Astrocyte (in vitro differentiated cells and primary cell): ENCODE measurements at regions not wholly inside any gene's neighbourhood (a gene's known extent, or its start where the extent isn't known, plus 50 kb on each side); places are given as distances from the start of the nearest gene placed in this dataset.
"Not testable (repeated sequence)": the region's sequence is repeated elsewhere in the genome, so short reads cannot be mapped to it uniquely, and the experiment has no call there.

Experiments
- DNase-seq: peaks from one replicate; pipeline ENCODE4 v3.0.0-alpha.2; 2010; ENCODE audit warnings: low read depth
- FAIRE-seq: peaks from 2 replicates; lab custom pipeline; 2011; peaks lifted over from hg19 to GRCh38; lab: Jason Lieb, UNC
- H2AFZ ChIP-seq: 2 replicates; pipeline ENCODE4 v1.6.0; 2012; ENCODE audit warnings: low read depth, low read length, inconsistent platforms
- H3K27ac ChIP-seq: 2 replicates; pipeline ENCODE4 v1.5.1; 2011; ENCODE audit warnings: low read depth, low read length, inconsistent platforms
- H3K27me3 ChIP-seq: 2 replicates; pipeline ENCODE4 v1.6.0; 2011; ENCODE audit warnings: low read length, inconsistent platforms; ENCODE audit not compliant: insufficient read depth
- H3K36me3 ChIP-seq: 2 replicates; pipeline ENCODE4 v1.5.1; 2011; ENCODE audit warnings: low read length, inconsistent platforms; ENCODE audit not compliant: insufficient read depth
- H3K4me1 ChIP-seq: 2 replicates; pipeline ENCODE4 v1.5.1; 2011; ENCODE audit warnings: low read length, inconsistent platforms; ENCODE audit not compliant: insufficient read depth
- H3K4me2 ChIP-seq: 2 replicates; pipeline ENCODE4 v1.6.0; 2012; ENCODE audit warnings: low read length, inconsistent platforms
- H3K4me3 ChIP-seq: 2 replicates; pipeline ENCODE4 v1.5.1; 2011; ENCODE audit warnings: low read depth, mild to moderate bottlenecking, low read length, inconsistent platforms; ENCODE audit not compliant: insufficient read depth
- H3K79me2 ChIP-seq: 2 replicates; pipeline ENCODE4 v1.6.0; 2012; ENCODE audit warnings: mild to moderate bottlenecking, low read length, inconsistent platforms; ENCODE audit not compliant: insufficient read depth
- H3K9ac ChIP-seq: 2 replicates; pipeline ENCODE4 v1.6.0; 2012; ENCODE audit warnings: mild to moderate bottlenecking, low read length, inconsistent platforms
- H3K9me3 ChIP-seq: 2 replicates; pipeline ENCODE4 v1.5.1; 2012; ENCODE audit warnings: low read depth, mild to moderate bottlenecking, low read length, inconsistent platforms; ENCODE audit not compliant: insufficient read depth
- H4K20me1 ChIP-seq: 2 replicates; pipeline ENCODE4 v1.6.0; 2012; ENCODE audit warnings: low read length, inconsistent platforms; ENCODE audit not compliant: insufficient read depth
- H3K27ac Mint-ChIP-seq: one replicate; pipeline ENCODE4 v1.8.0; 2021; ENCODE audit warnings: mild to moderate bottlenecking, mixed read lengths; ENCODE audit not compliant: unreplicated experiment
- H3K27me3 Mint-ChIP-seq: one replicate; pipeline ENCODE4 v1.8.0; 2021; ENCODE audit warnings: low read depth, mixed read lengths; ENCODE audit not compliant: unreplicated experiment
- H3K36me3 Mint-ChIP-seq: one replicate; pipeline ENCODE4 v1.8.0; 2021; ENCODE audit warnings: low read depth, mixed read lengths; ENCODE audit not compliant: unreplicated experiment
- H3K4me1 Mint-ChIP-seq: one replicate; pipeline ENCODE4 v1.8.0; 2021; ENCODE audit warnings: low read depth, mixed read lengths; ENCODE audit not compliant: unreplicated experiment
- H3K4me3 Mint-ChIP-seq: one replicate; pipeline ENCODE4 v1.8.0; 2021; ENCODE audit warnings: mild to moderate bottlenecking, moderate library complexity, mixed read lengths; ENCODE audit not compliant: unreplicated experiment
- H3K9me3 Mint-ChIP-seq: one replicate; pipeline ENCODE4 v1.8.0; 2021; ENCODE audit warnings: mild to moderate bottlenecking, mixed read lengths; ENCODE audit not compliant: unreplicated experiment
- EZH2 ChIP-seq: IDR thresholded peaks from 2 replicates; pipeline ENCODE4 v1.6.1; 2012; ENCODE audit warnings: mild to moderate bottlenecking, low read length, inconsistent platforms; ENCODE audit not compliant: insufficient read depth
- TF ChIP-seq, protein P1 (sequence below): IDR thresholded peaks from 2 replicates; pipeline ENCODE4 v1.5.1; 2011; ENCODE audit warnings: low read depth, mild to moderate bottlenecking, inconsistent platforms, low read length, moderate library complexity; ENCODE audit not compliant: insufficient read depth

DNA sequence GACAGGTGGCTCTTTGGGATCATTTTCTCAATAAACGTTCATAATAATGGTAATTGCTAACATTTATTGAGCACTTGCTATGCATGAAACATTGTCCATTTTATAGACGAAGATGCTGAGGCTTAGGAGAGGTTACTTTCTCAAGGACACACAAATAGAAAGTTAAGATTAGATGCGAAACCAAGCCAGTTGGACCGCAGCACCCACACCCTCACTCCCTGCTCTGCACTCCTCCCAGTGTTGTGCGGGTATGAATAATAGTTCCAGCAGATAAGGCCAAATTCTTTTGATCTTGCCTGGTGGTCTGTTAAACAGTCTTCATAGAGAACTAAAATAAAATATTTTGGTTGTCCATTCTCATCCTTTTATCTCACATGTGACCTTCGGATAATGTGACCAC is 85.0 kb upstream of the BEND4 start:
- H3K27ac ChIP-seq: no peak overlapping the region
- Mint-ChIP-seq H3K4me3 (no peak overlapping the region), H3K36me3 (no peaks in the 10 kb centered on the region), H3K4me1 (no peaks in the 10 kb centered on the region), H3K9me3 (peaks cover 1% of the 10 kb centered on the region), H3K27ac (no peak overlapping the region), H3K27me3 (no peaks in the 10 kb centered on the region)
- no peak overlapping the region for H3K4me2 ChIP-seq
- H3K36me3 ChIP-seq: no peaks in the 10 kb centered on the region
- no peaks in the 10 kb centered on the region for H3K4me1 ChIP-seq
- H4K20me1 ChIP-seq: no peaks in the 10 kb centered on the region
- no peaks in the 10 kb centered on the region for H3K79me2 ChIP-seq
- H3K4me3 ChIP-seq: no peak overlapping the region
- no peak for FAIRE-seq
- peaks cover 6% of the 10 kb centered on the region for H3K9me3 ChIP-seq
- H3K27me3 ChIP-seq: no peaks in the 10 kb centered on the region
- no peak overlapping the region for H2AFZ ChIP-seq
- TF ChIP-seq, protein P1, sequence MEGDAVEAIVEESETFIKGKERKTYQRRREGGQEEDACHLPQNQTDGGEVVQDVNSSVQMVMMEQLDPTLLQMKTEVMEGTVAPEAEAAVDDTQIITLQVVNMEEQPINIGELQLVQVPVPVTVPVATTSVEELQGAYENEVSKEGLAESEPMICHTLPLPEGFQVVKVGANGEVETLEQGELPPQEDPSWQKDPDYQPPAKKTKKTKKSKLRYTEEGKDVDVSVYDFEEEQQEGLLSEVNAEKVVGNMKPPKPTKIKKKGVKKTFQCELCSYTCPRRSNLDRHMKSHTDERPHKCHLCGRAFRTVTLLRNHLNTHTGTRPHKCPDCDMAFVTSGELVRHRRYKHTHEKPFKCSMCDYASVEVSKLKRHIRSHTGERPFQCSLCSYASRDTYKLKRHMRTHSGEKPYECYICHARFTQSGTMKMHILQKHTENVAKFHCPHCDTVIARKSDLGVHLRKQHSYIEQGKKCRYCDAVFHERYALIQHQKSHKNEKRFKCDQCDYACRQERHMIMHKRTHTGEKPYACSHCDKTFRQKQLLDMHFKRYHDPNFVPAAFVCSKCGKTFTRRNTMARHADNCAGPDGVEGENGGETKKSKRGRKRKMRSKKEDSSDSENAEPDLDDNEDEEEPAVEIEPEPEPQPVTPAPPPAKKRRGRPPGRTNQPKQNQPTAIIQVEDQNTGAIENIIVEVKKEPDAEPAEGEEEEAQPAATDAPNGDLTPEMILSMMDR: no peak
- TF ChIP-seq EZH2: no peak
- DNase-seq: no peak
- no peak overlapping the region for H3K9ac ChIP-seq

DNA sequence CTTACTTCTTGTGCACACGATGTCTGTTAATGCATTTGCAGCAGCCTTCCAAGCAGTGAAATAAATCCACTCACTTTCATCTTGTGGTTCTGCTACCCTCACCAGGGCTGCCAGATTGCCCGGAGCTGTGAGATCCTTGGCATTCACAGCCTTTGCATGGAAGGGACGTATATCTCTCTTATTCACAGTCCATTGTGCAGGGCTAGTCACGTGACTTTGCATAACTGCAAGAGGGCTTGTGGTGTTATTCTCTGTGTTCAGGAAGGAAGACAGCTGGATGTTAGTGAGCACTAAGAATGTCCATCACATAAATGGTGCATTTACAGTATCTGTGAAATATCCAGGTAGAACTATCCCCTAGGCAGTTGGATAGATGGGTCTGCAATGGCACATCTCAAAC is 96.5 kb upstream of the BEND4 start:
- Histone ChIP-seq H3K79me2 (no peaks in the 10 kb centered on the region), H3K9ac (no peak overlapping the region), H2AFZ (no peak overlapping the region), H3K4me3 (no peak overlapping the region), H3K27me3 (no peaks in the 10 kb centered on the region), H3K27ac (no peak overlapping the region), H3K4me1 (no peaks in the 10 kb centered on the region), H4K20me1 (no peaks in the 10 kb centered on the region), H3K9me3 (no peaks in the 10 kb centered on the region), H3K4me2 (no peak overlapping the region), H3K36me3 (no peaks in the 10 kb centered on the region)
- Mint-ChIP-seq H3K4me3 (no peak overlapping the region), H3K9me3 (no peaks in the 10 kb centered on the region), H3K36me3 (no peaks in the 10 kb centered on the region), H3K27me3 (peaks cover 2% of the 10 kb centered on the region), H3K27ac (no peak overlapping the region), H3K4me1 (no peaks in the 10 kb centered on the region)
- no peak for FAIRE-seq
- DNase-seq: no peak
- TF ChIP-seq, protein P1: no peak
- no peak for TF ChIP-seq EZH2

DNA sequence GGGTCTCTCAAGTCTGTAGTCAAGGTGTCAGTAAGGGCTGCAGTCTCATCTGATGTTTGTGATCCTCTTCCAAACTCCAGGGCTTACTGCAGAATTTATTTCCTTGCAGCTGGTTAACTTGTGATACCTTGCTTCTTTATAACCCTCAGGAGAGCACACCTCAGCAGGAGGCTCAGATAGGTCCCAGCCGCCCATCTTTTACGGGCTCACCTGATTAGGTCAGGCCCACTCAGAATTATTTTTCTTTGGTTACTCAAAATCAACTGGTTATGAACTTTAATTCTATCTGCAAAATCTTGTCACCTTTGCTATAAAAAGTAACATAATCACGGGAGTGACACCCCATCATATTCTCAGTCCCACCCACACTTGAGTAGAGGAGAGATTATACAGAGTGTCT is 99.9 kb upstream of the BEND4 start:
- Mint-ChIP-seq H3K27ac (no peak overlapping the region), H3K4me1 (no peaks in the 10 kb centered on the region), H3K36me3 (no peaks in the 10 kb centered on the region), H3K9me3 (peaks cover 1% of the 10 kb centered on the region), H3K27me3 (peaks cover 2% of the 10 kb centered on the region), H3K4me3 (no peak overlapping the region)
- no peak overlapping the region for H3K27ac ChIP-seq
- FAIRE-seq (no peak), DNase-seq (no peak)
- no peak overlapping the region for H3K4me2 ChIP-seq
- H3K27me3 ChIP-seq: no peaks in the 10 kb centered on the region
- H3K9me3 ChIP-seq: no peaks in the 10 kb centered on the region
- no peaks in the 10 kb centered on the region for H3K36me3 ChIP-seq
- H2AFZ ChIP-seq: no peak overlapping the region
- TF ChIP-seq EZH2: no peak
- TF ChIP-seq, protein P1: no peak
- H3K4me1 ChIP-seq: no peaks in the 10 kb centered on the region
- H3K4me3 ChIP-seq: no peak overlapping the region
- H4K20me1 ChIP-seq: no peaks in the 10 kb centered on the region
- H3K9ac ChIP-seq: no peak overlapping the region
- no peaks in the 10 kb centered on the region for H3K79me2 ChIP-seq

DNA sequence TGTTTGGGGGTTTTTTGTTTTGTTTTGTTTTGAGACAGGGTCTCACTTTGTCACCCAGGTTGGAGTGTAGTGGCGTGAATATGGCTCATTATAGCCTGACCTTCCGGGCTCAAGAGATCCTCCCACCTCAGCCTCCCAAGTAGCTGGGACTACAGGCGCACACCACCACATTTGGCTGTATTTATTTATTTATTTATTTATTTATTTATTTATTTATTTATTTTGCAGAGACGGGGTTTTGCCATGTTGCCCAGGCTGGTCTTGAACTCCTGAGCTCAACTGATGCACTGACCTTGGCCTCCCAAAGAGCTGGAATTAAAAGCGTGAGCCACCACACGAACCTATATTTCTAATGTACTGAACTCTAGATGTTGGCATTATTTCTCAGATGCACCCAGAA is 105.2 kb upstream of the BEND4 start:
- FAIRE-seq, H3K9me3 Mint-ChIP-seq, DNase-seq: not testable (repeated sequence)

More for the DNA sequence above, 105.2 kb upstream of the BEND4 start:
- not testable (repeated sequence) for H3K4me1 ChIP-seq, H3K9ac ChIP-seq, H3K4me3 ChIP-seq, H3K4me1 Mint-ChIP-seq, H3K27ac ChIP-seq, H3K27ac Mint-ChIP-seq, H2AFZ ChIP-seq, H3K36me3 Mint-ChIP-seq, H3K4me3 Mint-ChIP-seq, H3K27me3 ChIP-seq, H3K79me2 ChIP-seq, H3K9me3 ChIP-seq, H4K20me1 ChIP-seq, H3K36me3 ChIP-seq, H3K4me2 ChIP-seq, H3K27me3 Mint-ChIP-seq
